Esophagus squamous epithelium (tissue), 4 donors: ENCODE measurements at regions not wholly inside any gene's neighbourhood (a gene's known extent, or its start where the extent isn't known, plus 50 kb on each side); places are given as distances from the start of the nearest gene placed in this dataset.

ENCODE experiments used
- POLR2A ChIP-seq, 4 donors: fragments of 450-650 bp; IDR thresholded peaks; one replicate each; pipeline ENCODE4 v1.6.1; 2017; ENCODE audit warnings: antibody characterized with exemption in 4 of 4, mild to moderate bottlenecking in 4 of 4, moderate library complexity in 3 of 4
- TF ChIP-seq, protein P1 (sequence below), 6 experiments: fragments of 450-650 bp in 4 of 6; fragments of 200-600 bp in 2 of 6; sonication (generic) in 2 of 6; IDR thresholded peaks; one replicate each; pipeline ENCODE4 v1.5.1; 2016 to 2019; ENCODE audit warnings: antibody characterized with exemption in 6 of 6, mild to moderate bottlenecking in 4 of 6, moderate library complexity in 4 of 6

DNA sequence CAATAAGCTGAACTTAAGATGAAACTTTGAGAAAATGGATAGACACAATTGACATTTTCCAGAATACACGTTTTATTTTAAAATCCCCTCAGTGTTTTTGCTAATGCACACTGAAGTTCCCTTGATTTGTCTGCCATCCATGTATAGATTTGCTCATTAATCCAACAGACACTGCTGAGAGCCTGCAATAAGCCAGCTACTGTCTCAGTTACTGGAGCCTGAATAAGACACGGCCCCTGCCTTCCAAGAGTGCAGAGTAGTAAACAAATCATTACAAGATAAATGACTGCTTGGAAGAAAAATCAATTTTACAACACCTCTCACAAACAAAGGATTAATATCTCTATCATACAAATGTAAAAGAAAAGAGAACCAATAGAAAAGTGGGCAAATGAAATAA lies 130.1 kb downstream of the TLR5 start:
- TF ChIP-seq, protein P1, sequence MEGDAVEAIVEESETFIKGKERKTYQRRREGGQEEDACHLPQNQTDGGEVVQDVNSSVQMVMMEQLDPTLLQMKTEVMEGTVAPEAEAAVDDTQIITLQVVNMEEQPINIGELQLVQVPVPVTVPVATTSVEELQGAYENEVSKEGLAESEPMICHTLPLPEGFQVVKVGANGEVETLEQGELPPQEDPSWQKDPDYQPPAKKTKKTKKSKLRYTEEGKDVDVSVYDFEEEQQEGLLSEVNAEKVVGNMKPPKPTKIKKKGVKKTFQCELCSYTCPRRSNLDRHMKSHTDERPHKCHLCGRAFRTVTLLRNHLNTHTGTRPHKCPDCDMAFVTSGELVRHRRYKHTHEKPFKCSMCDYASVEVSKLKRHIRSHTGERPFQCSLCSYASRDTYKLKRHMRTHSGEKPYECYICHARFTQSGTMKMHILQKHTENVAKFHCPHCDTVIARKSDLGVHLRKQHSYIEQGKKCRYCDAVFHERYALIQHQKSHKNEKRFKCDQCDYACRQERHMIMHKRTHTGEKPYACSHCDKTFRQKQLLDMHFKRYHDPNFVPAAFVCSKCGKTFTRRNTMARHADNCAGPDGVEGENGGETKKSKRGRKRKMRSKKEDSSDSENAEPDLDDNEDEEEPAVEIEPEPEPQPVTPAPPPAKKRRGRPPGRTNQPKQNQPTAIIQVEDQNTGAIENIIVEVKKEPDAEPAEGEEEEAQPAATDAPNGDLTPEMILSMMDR (IDR thresholded peaks at IDR 0.05) = no peak
- TF ChIP-seq POLR2A (IDR thresholded peaks at IDR 0.05) = no peak
